GM19025 (cell line): ENCODE measurements at regions not wholly inside any gene's neighbourhood (a gene's known extent, or its start where the extent isn't known, plus 50 kb on each side); places are given as distances from the start of the nearest gene placed in this dataset.

ENCODE experiments used
- ATAC-seq: cut with Tn5 transposase; IDR thresholded peaks from one replicate; pipeline ENCODE4 v1.9.1; 2021; ENCODE audit warnings: mild to moderate bottlenecking, low read depth, moderate library complexity; ENCODE audit not compliant: unreplicated experiment

- no peak for ATAC-seq
Measured at GRCh38 chr2:120616261-120616660, 119.4 kb upstream of the GLI2 start.

GRCh38 chr2:120617055-120617454 is 118.6 kb upstream of the GLI2 start:
- no peak for ATAC-seq

GRCh38 chr2:120618830-120619229 is 116.8 kb upstream of the GLI2 start:
- no peak for ATAC-seq

- ATAC-seq = no peak
Measured at GRCh38 chr2:120619579-120619978, 116.1 kb upstream of the GLI2 start.

GRCh38 chr2:120620025-120620793 is 115.5 kb upstream of the GLI2 start:
- ATAC-seq = no peak

GRCh38 chr2:120622159-120622869 is 113.4 kb upstream of the GLI2 start:
- no peak for ATAC-seq

GRCh38 chr2:120622886-120623753 is 112.5 kb upstream of the GLI2 start:
- no peak for ATAC-seq

GRCh38 chr2:120624061-120624737 is 111.5 kb upstream of the GLI2 start:
- no peak for ATAC-seq

- ATAC-seq = no peak
Measured at GRCh38 chr2:120624738-120625446, 110.8 kb upstream of the GLI2 start.

GRCh38 chr2:120625865-120626560 is 109.7 kb upstream of the GLI2 start:
- ATAC-seq = no peak

- ATAC-seq = no peak
Measured at GRCh38 chr2:120626566-120626965, 109.1 kb upstream of the GLI2 start.

GRCh38 chr2:120628248-120628647 is 107.4 kb upstream of the GLI2 start:
- no peak for ATAC-seq

- ATAC-seq = no peak
Measured at GRCh38 chr2:120629241-120629895, 106.3 kb upstream of the GLI2 start.

- ATAC-seq = no peak
Measured at GRCh38 chr2:120630031-120630701, 105.5 kb upstream of the GLI2 start.

- no peak for ATAC-seq
Measured at GRCh38 chr2:120631236-120631635, 104.4 kb upstream of the GLI2 start.

GRCh38 chr2:120631724-120632123 is 103.9 kb upstream of the GLI2 start:
- no peak for ATAC-seq

GRCh38 chr2:120632796-120633646 is 102.6 kb upstream of the GLI2 start:
- no peak for ATAC-seq
